ENCODE measurements at regions not wholly inside any gene's neighbourhood (a gene's known extent, or its start where the extent isn't known, plus 50 kb on each side); places are given as distances from the start of the nearest gene placed in this dataset.
"Not testable (repeated sequence)": the region's sequence is repeated elsewhere in the genome, so short reads cannot be mapped to it uniquely, and the experiment has no call there.

DNA sequence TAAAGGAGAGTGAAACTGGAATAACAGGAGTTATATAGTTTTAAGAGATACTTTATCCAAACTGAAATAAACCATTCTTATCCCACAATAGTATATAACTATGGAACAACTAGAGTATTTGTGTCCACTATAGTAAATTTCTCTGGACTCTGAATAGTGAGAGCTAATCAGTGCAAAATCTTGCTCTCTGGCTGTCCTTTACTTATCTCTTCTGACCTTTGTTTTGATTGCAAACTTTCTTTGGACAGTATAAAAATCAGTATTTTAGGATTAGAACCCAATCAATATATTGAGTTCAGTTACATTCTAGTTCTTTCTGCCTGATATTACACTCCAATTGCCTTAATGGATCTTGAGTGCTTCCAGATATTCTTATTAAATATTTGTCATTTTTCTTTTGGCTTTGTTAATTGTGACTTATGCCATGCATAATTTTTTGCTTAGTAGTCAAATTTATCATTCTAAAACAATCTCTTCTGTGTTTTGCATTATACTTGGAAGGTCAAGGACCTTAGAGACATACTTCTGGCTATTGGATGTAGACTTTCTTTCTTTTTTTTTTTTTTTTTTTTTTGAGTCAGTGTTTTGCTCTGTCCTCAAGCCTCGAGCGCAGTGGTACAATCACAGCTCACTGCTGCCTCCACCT, 89.9 kb upstream of the AMN1 start:
- TF ChIP-seq, protein P1, sequence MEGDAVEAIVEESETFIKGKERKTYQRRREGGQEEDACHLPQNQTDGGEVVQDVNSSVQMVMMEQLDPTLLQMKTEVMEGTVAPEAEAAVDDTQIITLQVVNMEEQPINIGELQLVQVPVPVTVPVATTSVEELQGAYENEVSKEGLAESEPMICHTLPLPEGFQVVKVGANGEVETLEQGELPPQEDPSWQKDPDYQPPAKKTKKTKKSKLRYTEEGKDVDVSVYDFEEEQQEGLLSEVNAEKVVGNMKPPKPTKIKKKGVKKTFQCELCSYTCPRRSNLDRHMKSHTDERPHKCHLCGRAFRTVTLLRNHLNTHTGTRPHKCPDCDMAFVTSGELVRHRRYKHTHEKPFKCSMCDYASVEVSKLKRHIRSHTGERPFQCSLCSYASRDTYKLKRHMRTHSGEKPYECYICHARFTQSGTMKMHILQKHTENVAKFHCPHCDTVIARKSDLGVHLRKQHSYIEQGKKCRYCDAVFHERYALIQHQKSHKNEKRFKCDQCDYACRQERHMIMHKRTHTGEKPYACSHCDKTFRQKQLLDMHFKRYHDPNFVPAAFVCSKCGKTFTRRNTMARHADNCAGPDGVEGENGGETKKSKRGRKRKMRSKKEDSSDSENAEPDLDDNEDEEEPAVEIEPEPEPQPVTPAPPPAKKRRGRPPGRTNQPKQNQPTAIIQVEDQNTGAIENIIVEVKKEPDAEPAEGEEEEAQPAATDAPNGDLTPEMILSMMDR (IDR thresholded peaks at IDR 0.05; ENCODE audit: extremely low read depth, missing control alignments): no peak
- DNase-seq (ENCODE audit: low spot score): no peak

- no peak for DNase-seq (ENCODE audit: low spot score)
- TF ChIP-seq, protein P1 (IDR thresholded peaks at IDR 0.05; ENCODE audit: extremely low read depth, missing control alignments): no peak
These were observed 88.3 kb upstream of the AMN1 start for GRCh38 chr12:31817120-31817519.

DNA sequence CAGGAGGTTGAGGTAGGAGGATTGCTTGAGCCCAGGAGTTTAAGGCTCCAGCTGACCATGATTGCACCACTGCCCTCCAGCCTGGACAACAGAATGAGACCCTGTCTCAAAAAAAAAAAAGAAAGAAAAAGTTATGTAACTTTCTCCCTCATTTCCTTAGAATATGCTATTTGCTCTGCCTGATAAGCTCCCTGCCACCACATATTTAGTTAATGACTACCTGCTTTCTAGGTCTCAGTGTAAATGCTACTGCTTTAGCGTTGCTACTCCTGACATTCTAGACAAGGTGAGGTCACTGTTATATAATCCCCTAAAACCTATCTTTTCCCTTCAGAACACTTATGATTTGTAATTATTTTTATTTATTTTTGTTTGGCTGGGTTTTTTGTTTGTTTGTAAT, 86.3 kb upstream of the AMN1 start:
- DNase-seq (ENCODE audit: low spot score): no peak
- TF ChIP-seq, protein P1 (IDR thresholded peaks at IDR 0.05; ENCODE audit: extremely low read depth, missing control alignments): no peak

DNA sequence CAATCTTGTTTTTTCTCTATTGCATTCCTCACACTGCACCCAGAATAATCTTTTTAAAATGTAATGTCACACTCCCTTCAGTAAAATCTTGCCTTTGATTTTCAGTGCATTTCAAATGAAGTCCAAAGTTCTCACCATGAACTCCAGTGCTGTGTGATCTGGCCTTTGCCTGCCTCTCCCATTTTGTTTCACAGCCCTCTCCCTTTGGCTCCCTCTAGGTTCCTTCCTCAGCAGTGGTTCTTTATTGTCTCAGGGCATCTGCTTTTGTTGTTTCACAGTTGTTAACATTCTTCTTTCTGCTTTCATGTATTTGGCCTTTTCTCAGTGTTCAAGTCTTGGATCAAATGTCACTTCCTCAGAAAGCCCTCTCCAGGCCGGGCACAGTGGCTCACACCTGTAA, 84.5 kb upstream of the AMN1 start:
- TF ChIP-seq, protein P1 (IDR thresholded peaks at IDR 0.05; ENCODE audit: extremely low read depth, missing control alignments): no peak
- DNase-seq (ENCODE audit: low spot score): no peak

DNA sequence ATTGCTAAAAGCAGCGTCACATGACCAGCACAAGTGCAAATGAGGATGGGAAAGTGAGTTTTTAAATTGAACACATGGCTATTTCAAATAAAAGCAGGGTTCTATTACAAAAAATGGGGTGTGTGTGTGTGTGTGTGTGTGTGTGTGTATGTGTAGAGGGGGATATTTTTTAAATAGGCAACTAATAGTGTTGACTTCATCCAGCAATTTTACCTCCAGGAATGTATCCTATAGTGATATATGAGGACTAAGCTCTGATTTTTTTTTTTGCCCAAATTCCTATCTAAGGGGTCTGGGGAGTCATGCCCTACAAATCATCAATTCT, 78.9 kb upstream of the AMN1 start:
- TF ChIP-seq, protein P1 (IDR thresholded peaks at IDR 0.05; ENCODE audit: extremely low read depth, missing control alignments): no peak
- no peak for DNase-seq (ENCODE audit: low spot score)

GRCh38 chr12:31807081-31807772, 78.4 kb upstream of the AMN1 start:
- DNase-seq (ENCODE audit: low spot score): peak; percentile 39

- DNase-seq (ENCODE audit: low spot score): not testable (repeated sequence)
These were observed 76.9 kb upstream of the AMN1 start for GRCh38 chr12:31805681-31806080.

- not testable (repeated sequence) for DNase-seq (ENCODE audit: low spot score)
These were observed 75.9 kb upstream of the AMN1 start for GRCh38 chr12:31804707-31805106.

GRCh38 chr12:31804185-31804504, 75.3 kb upstream of the AMN1 start:
- TF ChIP-seq, protein P1 (IDR thresholded peaks at IDR 0.05; ENCODE audit: extremely low read depth, missing control alignments): no peak
- peak; percentile 68 for DNase-seq (ENCODE audit: low spot score)

Data from GM20000 (cell line).